LNCAP (cell line): ENCODE measurements at regions not wholly inside any gene's neighbourhood (a gene's known extent, or its start where the extent isn't known, plus 50 kb on each side); places are given as distances from the start of the nearest gene placed in this dataset.

Experiments used
- CTCF ChIP-seq: fragments of 450-650 bp; IDR thresholded peaks from 2 replicates; pipeline ENCODE4 v1.5.1; 2017; ENCODE audit warnings: mild to moderate bottlenecking

- TF ChIP-seq CTCF, result no peak
Measured at GRCh38 chr1:238241607-238242006, 350.9 kb upstream of the ZP4 start.

- no peak for TF ChIP-seq CTCF
Measured at GRCh38 chr1:238239343-238239742, 348.6 kb upstream of the ZP4 start.

- no peak for TF ChIP-seq CTCF
Measured at GRCh38 chr1:238233966-238234365, 343.2 kb upstream of the ZP4 start.

- no peak for TF ChIP-seq CTCF
Measured at GRCh38 chr1:238232084-238232710, 341.5 kb upstream of the ZP4 start.

- TF ChIP-seq CTCF, result no peak
Measured at GRCh38 chr1:238226810-238227209, 336.1 kb upstream of the ZP4 start.

GRCh38 chr1:238223076-238223640, 332.4 kb upstream of the ZP4 start:
- no peak for TF ChIP-seq CTCF

GRCh38 chr1:238221738-238222137, 331.0 kb upstream of the ZP4 start:
- no peak for TF ChIP-seq CTCF

- no peak for TF ChIP-seq CTCF
Measured at GRCh38 chr1:238214449-238214848, 323.7 kb upstream of the ZP4 start.
